ENCODE measurements at regions not wholly inside any gene's neighbourhood (a gene's known extent, or its start where the extent isn't known, plus 50 kb on each side); places are given as distances from the start of the nearest gene placed in this dataset.

GRCh38 chr5:106324356-106324755 is 1346.4 kb downstream of the EFNA5 start:
- dilution Hi-C loops (cut with HindIII; ENCODE audit: low sequenced_read_pairs, unreplicated experiment) (no loop called here), in situ Hi-C loops (cut with MboI; ENCODE audit: low sequenced_read_pairs) (no loop called here), intact Hi-C loops (cut with micrococcal nuclease) (no loop called here)
- Histone ChIP-seq H3K18ac (ENCODE audit: low read depth, low read length) (no peak overlapping the region), H4K5ac (ENCODE audit: low read depth, low read length) (no peak overlapping the region), H3K14ac (replicated peaks; ENCODE audit: low read depth, low read length) (no peak overlapping the region), H2BK5ac (ENCODE audit: low read depth, low read length, poor library complexity, severe bottlenecking) (no peak overlapping the region), H3K36me3 (ENCODE audit: control insufficient read depth, insufficient read depth, low read length) (no peaks in the 10 kb centered on the region), H3K4me3 (ENCODE audit: insufficient read depth, low read depth, low read length) (no peak overlapping the region), H3K27ac (ENCODE audit: insufficient read depth, low read length) (no peak overlapping the region), H2AK5ac (ENCODE audit: low read depth, low read length) (no peak overlapping the region), H2AK9ac (replicated peaks; ENCODE audit: low read depth, low read length, poor library complexity) (no peak overlapping the region), H3K9me3 (ENCODE audit: control insufficient read depth, insufficient read depth, low read length) (no peaks in the 10 kb centered on the region), H3K56ac (ENCODE audit: extremely low read depth, insufficient read depth, low read length) (no peak overlapping the region), H3K4me2 (ENCODE audit: low read depth, low read length) (no peak overlapping the region), H3K4me1 (ENCODE audit: control insufficient read depth, insufficient read depth, low read length) (no peaks in the 10 kb centered on the region), H3K79me1 (ENCODE audit: low read depth in 1 of 2, low read length in 2 of 2) (no peaks in the 10 kb centered on the region), H2BK20ac (ENCODE audit: low read depth, low read length) (no peak overlapping the region), H3K9me1 (ENCODE audit: insufficient read depth, low read length) (no peaks in the 10 kb centered on the region), H2BK15ac (ENCODE audit: low read depth, low read length) (no peak overlapping the region), H3K4ac (ENCODE audit: low read depth, low read length) (no peak overlapping the region), H2AFZ (replicated peaks; ENCODE audit: low read length, poor library complexity) (no peak overlapping the region), H4K20me1 (ENCODE audit: insufficient read depth, low read length) (no peaks in the 10 kb centered on the region), H4K91ac (ENCODE audit: insufficient read depth, low read depth, low read length) (no peak overlapping the region), H2BK120ac (ENCODE audit: low read depth, low read length) (no peak overlapping the region), H3K9ac (ENCODE audit: low read depth, low read length) (no peak overlapping the region), H3K27me3 (ENCODE audit: control insufficient read depth, insufficient read depth, low read length) (no peaks in the 10 kb centered on the region), H3K23ac (ENCODE audit: low read depth, low read length) (no peak overlapping the region), H4K8ac (ENCODE audit: low read depth in 2 of 2, low read length in 2 of 2) (no peak overlapping the region)
- ChIA-PET POLR2A (ENCODE audit: unreplicated experiment) (no interaction called here), CTCF (no interaction called here)
- ATAC-seq (ENCODE audit: low read depth) (no peak), DNase-seq (no peak)
- no TSS peak for BruUV-seq (replicated peaks)
- TF ChIP-seq RAD21 (IDR thresholded peaks at IDR 0.05; ENCODE audit: low read length) (no peak), RFX5 (IDR thresholded peaks at IDR 0.05; ENCODE audit: low read depth, low read length) (no peak), RCOR1 (IDR thresholded peaks at IDR 0.05; ENCODE audit: insufficient replicate concordance, low read length) (no peak), CEBPB (IDR thresholded peaks at IDR 0.05; ENCODE audit: low read depth, low read length) (no peak), CHD1 (IDR thresholded peaks at IDR 0.05; ENCODE audit: low read depth, low read length) (no peak), POLR2A (IDR thresholded peaks at IDR 0.05; ENCODE audit: low read depth, low read length) (no peak), ELK1 (IDR thresholded peaks at IDR 0.05; ENCODE audit: borderline replicate concordance, low read depth, low read length) (no peak), CTCF (conservative IDR thresholded peaks at IDR 0.05; ENCODE audit: low read depth, low read length) (no peak)
- 100% methylated on average over 1 of the region's 2 CpGs; no CpG with 5 or more reads in 1 of the 2 experiments for WGBS, 2 experiments (ENCODE audit: extremely low coverage in 2 of 2, insufficient read length in 1 of 2)

All from IMR-90 (cell line).